ENCODE measurements at regions not wholly inside any gene's neighbourhood (a gene's known extent, or its start where the extent isn't known, plus 50 kb on each side); places are given as distances from the start of the nearest gene placed in this dataset.

DNA sequence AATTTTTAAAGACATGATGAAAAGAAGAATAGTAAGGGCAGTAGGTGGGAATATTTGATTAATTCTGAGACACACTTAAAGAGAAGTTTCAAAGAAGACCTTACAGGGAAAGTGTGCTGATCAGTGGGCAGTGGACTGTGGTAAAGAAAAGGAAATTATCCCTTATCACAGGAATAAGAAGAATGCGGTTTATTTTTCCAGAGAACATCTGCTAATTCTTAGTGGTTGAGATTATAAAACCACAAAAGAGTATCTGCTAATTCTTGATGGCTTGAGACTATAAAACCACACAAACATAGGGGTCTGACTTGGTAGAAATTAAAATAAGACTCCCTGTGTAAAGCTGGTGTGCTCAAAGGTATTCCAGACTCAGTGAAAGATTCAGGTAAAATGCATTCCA lies 60.0 kb upstream of the KCTD3 start:
- no peaks in the 10 kb centered on the region for H3K36me3 ChIP-seq
- no peak overlapping the region for H3K4me3 ChIP-seq
- H3K4me1 ChIP-seq = no peaks in the 10 kb centered on the region
- no peaks in the 10 kb centered on the region for H3K27me3 ChIP-seq
- no peak for TF ChIP-seq POLR2A (IDR thresholded peaks at IDR 0.05)
- TF ChIP-seq, protein P1, sequence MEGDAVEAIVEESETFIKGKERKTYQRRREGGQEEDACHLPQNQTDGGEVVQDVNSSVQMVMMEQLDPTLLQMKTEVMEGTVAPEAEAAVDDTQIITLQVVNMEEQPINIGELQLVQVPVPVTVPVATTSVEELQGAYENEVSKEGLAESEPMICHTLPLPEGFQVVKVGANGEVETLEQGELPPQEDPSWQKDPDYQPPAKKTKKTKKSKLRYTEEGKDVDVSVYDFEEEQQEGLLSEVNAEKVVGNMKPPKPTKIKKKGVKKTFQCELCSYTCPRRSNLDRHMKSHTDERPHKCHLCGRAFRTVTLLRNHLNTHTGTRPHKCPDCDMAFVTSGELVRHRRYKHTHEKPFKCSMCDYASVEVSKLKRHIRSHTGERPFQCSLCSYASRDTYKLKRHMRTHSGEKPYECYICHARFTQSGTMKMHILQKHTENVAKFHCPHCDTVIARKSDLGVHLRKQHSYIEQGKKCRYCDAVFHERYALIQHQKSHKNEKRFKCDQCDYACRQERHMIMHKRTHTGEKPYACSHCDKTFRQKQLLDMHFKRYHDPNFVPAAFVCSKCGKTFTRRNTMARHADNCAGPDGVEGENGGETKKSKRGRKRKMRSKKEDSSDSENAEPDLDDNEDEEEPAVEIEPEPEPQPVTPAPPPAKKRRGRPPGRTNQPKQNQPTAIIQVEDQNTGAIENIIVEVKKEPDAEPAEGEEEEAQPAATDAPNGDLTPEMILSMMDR (IDR thresholded peaks at IDR 0.05) = no peak
- TF ChIP-seq POLR2AphosphoS5 (IDR thresholded peaks at IDR 0.05) = no peak
- H3K9me3 ChIP-seq = peaks cover 6 to 14% of the 10 kb centered on the region in 2 donors
- intact Hi-C loops (cut with DNase I; ENCODE audit: low total_unique reads) = no loop called here
- no peak for DNase-seq (ENCODE audit: low spot score in 2 of 2)
- H3K27ac ChIP-seq = no peak overlapping the region

DNA sequence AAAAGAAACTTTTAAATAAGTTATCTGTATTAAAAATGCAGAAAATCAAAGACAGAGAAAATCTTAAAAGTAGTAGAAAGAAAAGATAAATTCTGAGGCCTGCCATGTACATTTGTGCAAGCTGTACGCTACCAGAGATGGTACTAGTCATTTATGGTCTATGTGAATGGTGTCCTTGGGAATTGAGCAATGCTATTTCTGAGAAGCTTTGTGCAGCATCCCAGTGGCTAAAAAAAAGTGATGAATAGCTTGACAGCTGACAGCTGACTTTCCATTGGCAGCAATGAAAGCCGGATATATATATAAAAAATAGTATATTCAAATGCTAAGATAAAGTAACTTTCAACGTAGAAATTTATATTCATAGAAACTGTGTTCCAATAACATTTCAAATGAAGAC lies 58.8 kb upstream of the KCTD3 start:
- Histone ChIP-seq H3K4me3 (no peak overlapping the region), H3K4me1 (no peaks in the 10 kb centered on the region)
- TF ChIP-seq, protein P1 (IDR thresholded peaks at IDR 0.05) = no peak
- TF ChIP-seq POLR2A (IDR thresholded peaks at IDR 0.05) (no peak), POLR2AphosphoS5 (IDR thresholded peaks at IDR 0.05) (no peak)

More for the DNA sequence above, 58.8 kb upstream of the KCTD3 start:
- Histone ChIP-seq H3K9me3 (peaks cover 6 to 14% of the 10 kb centered on the region in 2 donors), H3K36me3 (no peaks in the 10 kb centered on the region), H3K27ac (no peak overlapping the region), H3K27me3 (no peaks in the 10 kb centered on the region)
- intact Hi-C loops (cut with DNase I; ENCODE audit: low total_unique reads) = no loop called here
- no peak for DNase-seq (ENCODE audit: low spot score in 2 of 2)
